ENCODE measurements at regions not wholly inside any gene's neighbourhood (a gene's known extent, or its start where the extent isn't known, plus 50 kb on each side); places are given as distances from the start of the nearest gene placed in this dataset.

GRCh38 chr6:132004668-132005067, 53.5 kb upstream of the CCN2 start:
- DNase-seq (ENCODE audit: insufficient read length, low spot score) (no peak), FAIRE-seq (no peak)

GRCh38 chr6:132003516-132004178, 52.5 kb upstream of the CCN2 start:
- FAIRE-seq: no peak
- DNase-seq (ENCODE audit: insufficient read length, low spot score): no peak

Data from GM19239 (cell line).